Fibroblast of villous mesenchyme (primary cell): ENCODE measurements at regions not wholly inside any gene's neighbourhood (a gene's known extent, or its start where the extent isn't known, plus 50 kb on each side); places are given as distances from the start of the nearest gene placed in this dataset.
"Not testable (repeated sequence)": the region's sequence is repeated elsewhere in the genome, so short reads cannot be mapped to it uniquely, and the experiment has no call there.

Experiments
- DNase-seq: peaks from one replicate; pipeline ENCODE4 v3.0.0-alpha.2; 2010; ENCODE audit warnings: low read depth
- H3K4me3 ChIP-seq: 2 replicates; pipeline ENCODE4 v1.5.1; 2011; ENCODE audit warnings: low read depth, mild to moderate bottlenecking, low read length
- TF ChIP-seq, protein P1 (sequence below): IDR thresholded peaks from 2 replicates; pipeline ENCODE4 v1.5.1; 2012; ENCODE audit warnings: low read depth, mild to moderate bottlenecking, low read length; ENCODE audit not compliant: insufficient read depth

DNA sequence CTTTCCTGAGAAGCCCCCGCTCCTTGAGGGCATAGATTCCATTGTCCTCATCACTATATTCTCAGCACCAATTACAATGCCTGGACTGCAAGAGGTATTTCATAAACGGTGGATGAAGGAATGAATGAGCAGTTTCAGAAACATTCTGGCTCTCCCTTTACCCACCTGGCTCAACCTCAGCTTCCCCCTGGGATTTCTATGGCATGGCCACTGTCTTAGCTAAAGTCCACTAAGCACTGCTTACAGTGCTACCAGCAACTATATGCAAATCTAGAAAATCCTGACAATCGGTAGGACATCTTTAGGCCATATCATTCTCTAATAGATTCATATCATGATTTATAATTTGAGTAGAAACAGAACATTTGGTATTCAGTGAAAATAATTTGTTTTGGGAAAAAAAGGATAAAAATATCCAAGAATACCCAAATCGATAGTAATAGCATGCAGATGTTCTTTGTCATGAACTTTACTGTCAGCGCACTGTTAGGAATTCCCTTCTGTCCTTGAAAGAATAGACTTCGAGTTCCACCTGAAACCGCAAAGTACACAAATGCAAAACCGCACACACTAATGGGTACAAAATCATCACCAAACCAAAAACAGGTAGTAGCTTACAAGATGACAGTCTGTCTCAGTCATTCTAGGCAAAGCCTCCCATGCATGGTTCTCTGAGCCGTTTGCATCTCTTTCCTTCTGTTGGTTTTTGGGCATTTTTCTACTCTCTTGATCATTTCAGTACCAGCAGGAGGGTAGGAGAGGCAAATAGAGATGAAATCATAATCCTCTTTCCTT, 303.6 kb upstream of the ID2 start:
- no peak overlapping the region for H3K4me3 ChIP-seq
- TF ChIP-seq, protein P1, sequence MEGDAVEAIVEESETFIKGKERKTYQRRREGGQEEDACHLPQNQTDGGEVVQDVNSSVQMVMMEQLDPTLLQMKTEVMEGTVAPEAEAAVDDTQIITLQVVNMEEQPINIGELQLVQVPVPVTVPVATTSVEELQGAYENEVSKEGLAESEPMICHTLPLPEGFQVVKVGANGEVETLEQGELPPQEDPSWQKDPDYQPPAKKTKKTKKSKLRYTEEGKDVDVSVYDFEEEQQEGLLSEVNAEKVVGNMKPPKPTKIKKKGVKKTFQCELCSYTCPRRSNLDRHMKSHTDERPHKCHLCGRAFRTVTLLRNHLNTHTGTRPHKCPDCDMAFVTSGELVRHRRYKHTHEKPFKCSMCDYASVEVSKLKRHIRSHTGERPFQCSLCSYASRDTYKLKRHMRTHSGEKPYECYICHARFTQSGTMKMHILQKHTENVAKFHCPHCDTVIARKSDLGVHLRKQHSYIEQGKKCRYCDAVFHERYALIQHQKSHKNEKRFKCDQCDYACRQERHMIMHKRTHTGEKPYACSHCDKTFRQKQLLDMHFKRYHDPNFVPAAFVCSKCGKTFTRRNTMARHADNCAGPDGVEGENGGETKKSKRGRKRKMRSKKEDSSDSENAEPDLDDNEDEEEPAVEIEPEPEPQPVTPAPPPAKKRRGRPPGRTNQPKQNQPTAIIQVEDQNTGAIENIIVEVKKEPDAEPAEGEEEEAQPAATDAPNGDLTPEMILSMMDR = no peak
- DNase-seq = no peak

GRCh38 chr2:8379128-8379527, 302.7 kb upstream of the ID2 start:
- TF ChIP-seq, protein P1 = no peak
- DNase-seq = no peak
- H3K4me3 ChIP-seq = no peak overlapping the region

GRCh38 chr2:8379549-8379948, 302.3 kb upstream of the ID2 start:
- no peak overlapping the region for H3K4me3 ChIP-seq
- TF ChIP-seq, protein P1 = no peak
- no peak for DNase-seq

GRCh38 chr2:8380026-8380425, 301.8 kb upstream of the ID2 start:
- no peak for DNase-seq
- TF ChIP-seq, protein P1 = no peak
- H3K4me3 ChIP-seq = no peak overlapping the region

- TF ChIP-seq, protein P1 = no peak
- DNase-seq = no peak
- no peak overlapping the region for H3K4me3 ChIP-seq
Measured at GRCh38 chr2:8380566-8380965, 301.3 kb upstream of the ID2 start.

- no peak overlapping the region for H3K4me3 ChIP-seq
- no peak for DNase-seq
- TF ChIP-seq, protein P1 = no peak
Measured at GRCh38 chr2:8382485-8382884, 299.4 kb upstream of the ID2 start.

DNA sequence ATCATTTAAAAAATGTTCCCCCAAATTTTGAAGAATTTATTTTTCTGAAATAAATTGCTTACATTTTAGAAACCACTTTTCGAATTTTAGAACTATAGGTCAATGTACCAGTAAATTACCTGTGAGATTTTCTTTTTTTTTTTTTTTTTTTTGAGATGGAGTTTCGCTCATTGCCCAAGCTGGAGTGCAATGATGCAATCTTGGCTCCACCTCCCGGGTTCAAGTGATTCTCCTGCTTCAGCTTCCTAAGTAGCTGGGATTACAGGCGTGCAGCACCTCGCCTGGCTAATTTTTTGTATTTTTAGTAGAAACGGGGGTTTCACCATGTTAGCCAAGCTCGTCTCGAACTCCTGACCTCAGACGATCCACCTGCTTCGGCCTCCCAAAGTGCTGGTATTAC, 295.1 kb upstream of the ID2 start:
- DNase-seq, H3K4me3 ChIP-seq: not testable (repeated sequence)
